ENCODE measurements at regions not wholly inside any gene's neighbourhood (a gene's known extent, or its start where the extent isn't known, plus 50 kb on each side); places are given as distances from the start of the nearest gene placed in this dataset.

- Histone ChIP-seq H3K36me3 (ENCODE audit: insufficient read depth, low read length) (no peaks in the 10 kb centered on the region), H2AFZ (ENCODE audit: low read depth, low read length) (no peak overlapping the region), H3K79me2 (ENCODE audit: insufficient read depth, low read length) (no peaks in the 10 kb centered on the region), H3K4me3 (ENCODE audit: insufficient read depth, low read depth, low read length) (no peak overlapping the region), H3K4me1 (ENCODE audit: insufficient read depth, low read length) (no peaks in the 10 kb centered on the region), H4K20me1 (ENCODE audit: insufficient read depth, low read length) (no peaks in the 10 kb centered on the region), H3K4me2 (ENCODE audit: low read length) (no peak overlapping the region), H3K9ac (ENCODE audit: low read length) (no peak overlapping the region), H3K9me3 (ENCODE audit: insufficient read depth, low read depth, low read length) (no peaks in the 10 kb centered on the region), H3K27me3 (ENCODE audit: insufficient read depth, low read length) (no peaks in the 10 kb centered on the region), H3K27ac (ENCODE audit: low read depth, low read length) (no peak overlapping the region)
- no peaks in the 10 kb centered on the region for H3K36me3 Mint-ChIP-seq (ENCODE audit: low read depth, unreplicated experiment)
- peaks cover 22% of the 10 kb centered on the region for H3K27me3 Mint-ChIP-seq (ENCODE audit: low read depth, unreplicated experiment)
- no peaks in the 10 kb centered on the region for H3K4me1 Mint-ChIP-seq (ENCODE audit: low read depth, unreplicated experiment)
- H3K9me3 Mint-ChIP-seq (ENCODE audit: unreplicated experiment) = peaks cover 3% of the 10 kb centered on the region
- no peak for DNase-seq (ENCODE audit: low read depth)
- FAIRE-seq = no peak
- no peak for TF ChIP-seq CTCF (IDR thresholded peaks at IDR 0.05; ENCODE audit: insufficient read depth, low read depth, low read length)
- no peak overlapping the region for H3K4me3 Mint-ChIP-seq (ENCODE audit: unreplicated experiment)
- H3K27ac Mint-ChIP-seq (ENCODE audit: unreplicated experiment) = no peak overlapping the region
Observed at GRCh38 chr9:107866711-107867311, 377.2 kb upstream of the KLF4 start.

- H3K4me3 Mint-ChIP-seq (ENCODE audit: unreplicated experiment) = no peak overlapping the region
- peaks cover 28% of the 10 kb centered on the region for H3K27me3 Mint-ChIP-seq (ENCODE audit: low read depth, unreplicated experiment)
- no peak overlapping the region for H3K4me3 ChIP-seq (ENCODE audit: insufficient read depth, low read depth, low read length)
- H3K4me2 ChIP-seq (ENCODE audit: low read length) = no peak overlapping the region
- H3K4me1 ChIP-seq (ENCODE audit: insufficient read depth, low read length) = no peaks in the 10 kb centered on the region
- DNase-seq (ENCODE audit: low read depth) (no peak), FAIRE-seq (no peak)
- TF ChIP-seq CTCF (IDR thresholded peaks at IDR 0.05; ENCODE audit: insufficient read depth, low read depth, low read length) (no peak), EZH2 (IDR thresholded peaks at IDR 0.05; ENCODE audit: insufficient read depth, low read length) (no peak)
- no peaks in the 10 kb centered on the region for H3K27me3 ChIP-seq (ENCODE audit: insufficient read depth, low read length)
- no peaks in the 10 kb centered on the region for H3K4me1 Mint-ChIP-seq (ENCODE audit: low read depth, unreplicated experiment)
- no peak overlapping the region for H3K27ac ChIP-seq (ENCODE audit: low read depth, low read length)
- no peak overlapping the region for H2AFZ ChIP-seq (ENCODE audit: low read depth, low read length)
- no peak overlapping the region for H3K9ac ChIP-seq (ENCODE audit: low read length)
- no peaks in the 10 kb centered on the region for H3K36me3 Mint-ChIP-seq (ENCODE audit: low read depth, unreplicated experiment)
- H3K27ac Mint-ChIP-seq (ENCODE audit: unreplicated experiment) = no peak overlapping the region
- no peaks in the 10 kb centered on the region for H3K36me3 ChIP-seq (ENCODE audit: insufficient read depth, low read length)
- no peaks in the 10 kb centered on the region for H4K20me1 ChIP-seq (ENCODE audit: insufficient read depth, low read length)
- H3K9me3 ChIP-seq (ENCODE audit: insufficient read depth, low read depth, low read length) = no peaks in the 10 kb centered on the region
- peaks cover 4% of the 10 kb centered on the region for H3K9me3 Mint-ChIP-seq (ENCODE audit: unreplicated experiment)
- H3K79me2 ChIP-seq (ENCODE audit: insufficient read depth, low read length) = no peaks in the 10 kb centered on the region
Observed at GRCh38 chr9:107863396-107863795, 373.8 kb upstream of the KLF4 start.

- DNase-seq (ENCODE audit: low read depth) = no peak
- Histone ChIP-seq H3K9ac (ENCODE audit: low read length) (no peak overlapping the region), H3K79me2 (ENCODE audit: insufficient read depth, low read length) (no peaks in the 10 kb centered on the region), H3K9me3 (ENCODE audit: insufficient read depth, low read depth, low read length) (no peaks in the 10 kb centered on the region), H3K4me1 (ENCODE audit: insufficient read depth, low read length) (no peaks in the 10 kb centered on the region), H3K4me3 (ENCODE audit: insufficient read depth, low read depth, low read length) (no peak overlapping the region), H3K36me3 (ENCODE audit: insufficient read depth, low read length) (no peaks in the 10 kb centered on the region), H4K20me1 (ENCODE audit: insufficient read depth, low read length) (no peaks in the 10 kb centered on the region), H3K4me2 (ENCODE audit: low read length) (no peak overlapping the region), H3K27ac (ENCODE audit: low read depth, low read length) (no peak overlapping the region), H2AFZ (ENCODE audit: low read depth, low read length) (no peak overlapping the region), H3K27me3 (ENCODE audit: insufficient read depth, low read length) (no peaks in the 10 kb centered on the region)
- no peaks in the 10 kb centered on the region for H3K4me1 Mint-ChIP-seq (ENCODE audit: low read depth, unreplicated experiment)
- FAIRE-seq = no peak
- H3K4me3 Mint-ChIP-seq (ENCODE audit: unreplicated experiment) = no peak overlapping the region
- no peaks in the 10 kb centered on the region for H3K36me3 Mint-ChIP-seq (ENCODE audit: low read depth, unreplicated experiment)
- H3K27me3 Mint-ChIP-seq (ENCODE audit: low read depth, unreplicated experiment) = peaks cover 28% of the 10 kb centered on the region
- no peak for TF ChIP-seq EZH2 (IDR thresholded peaks at IDR 0.05; ENCODE audit: insufficient read depth, low read length)
- no peak for TF ChIP-seq CTCF (IDR thresholded peaks at IDR 0.05; ENCODE audit: insufficient read depth, low read depth, low read length)
- peaks cover 4% of the 10 kb centered on the region for H3K9me3 Mint-ChIP-seq (ENCODE audit: unreplicated experiment)
- H3K27ac Mint-ChIP-seq (ENCODE audit: unreplicated experiment) = no peak overlapping the region
Observed at GRCh38 chr9:107862881-107863280, 373.3 kb upstream of the KLF4 start.

All from astrocyte (in vitro differentiated cells and primary cell).